RPMI8226 (cell line): ENCODE measurements at regions not wholly inside any gene's neighbourhood (a gene's known extent, or its start where the extent isn't known, plus 50 kb on each side); places are given as distances from the start of the nearest gene placed in this dataset.
"Not testable (repeated sequence)": the region's sequence is repeated elsewhere in the genome, so short reads cannot be mapped to it uniquely, and the experiment has no call there.

Experiments
- DNase-seq: peaks from one replicate; pipeline ENCODE4 v3.0.0-alpha.2; 2015

- no peak for DNase-seq
Observed at GRCh38 chr4:19191979-19192650, 1059.6 kb upstream of the SLIT2 start.

GRCh38 chr4:19187691-19188090, 1064.0 kb upstream of the SLIT2 start:
- DNase-seq, result no peak

- no peak for DNase-seq
Observed at GRCh38 chr4:19187096-19187495, 1064.6 kb upstream of the SLIT2 start.

- not testable (repeated sequence) for DNase-seq
Observed at GRCh38 chr4:19181631-19182030, 1070.1 kb upstream of the SLIT2 start.

GRCh38 chr4:19178835-19179234, 1072.9 kb upstream of the SLIT2 start:
- no peak for DNase-seq

- DNase-seq, result no peak
Observed at GRCh38 chr4:19177616-19178015, 1074.1 kb upstream of the SLIT2 start.

- DNase-seq, result no peak
Observed at GRCh38 chr4:19171832-19172231, 1079.9 kb upstream of the SLIT2 start.

- DNase-seq, result no peak
Observed at GRCh38 chr4:19167311-19167710, 1084.4 kb upstream of the SLIT2 start.

GRCh38 chr4:19164334-19164733, 1087.4 kb upstream of the SLIT2 start:
- peak; percentile 2 for DNase-seq

GRCh38 chr4:19159874-19160273, 1091.8 kb upstream of the SLIT2 start:
- no peak for DNase-seq

GRCh38 chr4:19158107-19158809, 1093.4 kb upstream of the SLIT2 start:
- DNase-seq, result no peak

- DNase-seq, result no peak
Observed at GRCh38 chr4:19156786-19157185, 1094.9 kb upstream of the SLIT2 start.

- DNase-seq, result no peak
Observed at GRCh38 chr4:19155568-19155967, 1096.1 kb upstream of the SLIT2 start.

GRCh38 chr4:19154267-19154666, 1097.4 kb upstream of the SLIT2 start:
- DNase-seq, result not testable (repeated sequence)

- no peak for DNase-seq
Observed at GRCh38 chr4:19152264-19152663, 1099.4 kb upstream of the SLIT2 start.

GRCh38 chr4:19151684-19152083, 1100.0 kb upstream of the SLIT2 start:
- DNase-seq, result no peak

- DNase-seq, result no peak
Observed at GRCh38 chr4:19146038-19146437, 1105.7 kb upstream of the SLIT2 start.

- no peak for DNase-seq
Observed at GRCh38 chr4:19135895-19136633, 1114.5 kb upstream of the LCORL start.

- no peak for DNase-seq
Observed at GRCh38 chr4:19134685-19135084, 1113.1 kb upstream of the LCORL start.

- no peak for DNase-seq
Observed at GRCh38 chr4:19133315-19133714, 1111.8 kb upstream of the LCORL start.

- no peak for DNase-seq
Observed at GRCh38 chr4:19130866-19131265, 1109.3 kb upstream of the LCORL start.

GRCh38 chr4:19128176-19128575, 1106.6 kb upstream of the LCORL start:
- DNase-seq, result no peak

GRCh38 chr4:19126903-19127302, 1105.3 kb upstream of the LCORL start:
- no peak for DNase-seq

GRCh38 chr4:19123681-19124080, 1102.1 kb upstream of the LCORL start:
- no peak for DNase-seq
